Thoracic aorta (tissue), 2 donors: ENCODE measurements at regions not wholly inside any gene's neighbourhood (a gene's known extent, or its start where the extent isn't known, plus 50 kb on each side); places are given as distances from the start of the nearest gene placed in this dataset.
"Not testable (repeated sequence)": the region's sequence is repeated elsewhere in the genome, so short reads cannot be mapped to it uniquely, and the experiment has no call there.

ENCODE experiments used
- ATAC-seq: fragments of 150-250 bp; one replicate; pipeline ENCODE4 v1.8.0; 2017; ENCODE audit warnings: low read depth; ENCODE audit not compliant: insufficient number of reproducible peaks, low FRiP score
- DNase-seq: peaks from one replicate; pipeline ENCODE4 v3.0.0-alpha.2; 2020; ENCODE audit warnings: low spot score
- H3K27ac ChIP-seq, 2 donors: fragments of 200-600 bp; sonication (generic); 1 replicate in 1 of 2; 2 replicates in 1 of 2; pipeline ENCODE4 v1.5.1; 2016; ENCODE audit warnings: mild to moderate bottlenecking in 2 of 2, moderate library complexity in 2 of 2
- H3K27me3 ChIP-seq: fragments of 200-600 bp; sonication (generic); replicated peaks from 2 replicates; pipeline ENCODE4 v1.6.0; 2016; ENCODE audit warnings: mild to moderate bottlenecking; ENCODE audit not compliant: insufficient read depth
- H3K36me3 ChIP-seq: fragments of 200-600 bp; sonication (generic); one replicate; pipeline ENCODE4 v1.5.1; 2016
- H3K4me1 ChIP-seq, 2 donors: fragments of 200-600 bp; sonication (generic); 1 replicate in 1 of 2; 2 replicates in 1 of 2; pipeline versions ENCODE4 v1.5.1 to v1.6.0; 2016; ENCODE audit warnings: low read depth in 2 of 2, mild to moderate bottlenecking in 1 of 2; ENCODE audit not compliant: control insufficient read depth in 1 of 2
- H3K4me3 ChIP-seq: fragments of 200-600 bp; sonication (generic); 2 replicates; pipeline ENCODE4 v1.5.1; 2016; ENCODE audit warnings: mild to moderate bottlenecking
- H3K9me3 ChIP-seq: fragments of 200-600 bp; sonication (generic); 2 replicates; pipeline ENCODE4 v1.5.1; 2016
- TF ChIP-seq, protein P1 (sequence below): fragments of 200-600 bp; sonication (generic); IDR thresholded peaks from one replicate; pipeline ENCODE4 v1.5.1; 2019; ENCODE audit warnings: antibody characterized with exemption

DNA sequence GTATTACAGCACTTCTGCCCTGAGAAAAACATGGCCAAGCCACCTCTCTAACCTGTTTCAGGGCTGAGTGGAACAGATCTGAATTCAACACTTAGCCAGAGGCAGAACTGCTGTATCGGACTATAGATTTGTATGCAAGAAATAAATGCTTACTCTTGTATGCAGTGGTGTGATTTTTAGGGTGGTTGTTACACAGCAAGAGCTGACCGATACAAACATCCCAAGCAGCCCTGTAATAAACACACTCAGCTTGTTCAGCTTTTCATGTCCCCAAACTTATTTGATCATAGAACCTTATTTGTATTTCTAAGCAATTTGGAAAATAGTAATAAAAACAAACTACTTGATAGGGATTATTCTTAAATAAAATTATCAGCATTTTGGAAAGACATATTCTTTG lies 84.9 kb upstream of the RPH3AL start:
- H3K9me3 ChIP-seq = peaks cover 6% of the 10 kb centered on the region
- H3K4me1 ChIP-seq = no peaks in the 10 kb centered on the region
- DNase-seq (no peak), ATAC-seq (no peak)
- TF ChIP-seq, protein P1, sequence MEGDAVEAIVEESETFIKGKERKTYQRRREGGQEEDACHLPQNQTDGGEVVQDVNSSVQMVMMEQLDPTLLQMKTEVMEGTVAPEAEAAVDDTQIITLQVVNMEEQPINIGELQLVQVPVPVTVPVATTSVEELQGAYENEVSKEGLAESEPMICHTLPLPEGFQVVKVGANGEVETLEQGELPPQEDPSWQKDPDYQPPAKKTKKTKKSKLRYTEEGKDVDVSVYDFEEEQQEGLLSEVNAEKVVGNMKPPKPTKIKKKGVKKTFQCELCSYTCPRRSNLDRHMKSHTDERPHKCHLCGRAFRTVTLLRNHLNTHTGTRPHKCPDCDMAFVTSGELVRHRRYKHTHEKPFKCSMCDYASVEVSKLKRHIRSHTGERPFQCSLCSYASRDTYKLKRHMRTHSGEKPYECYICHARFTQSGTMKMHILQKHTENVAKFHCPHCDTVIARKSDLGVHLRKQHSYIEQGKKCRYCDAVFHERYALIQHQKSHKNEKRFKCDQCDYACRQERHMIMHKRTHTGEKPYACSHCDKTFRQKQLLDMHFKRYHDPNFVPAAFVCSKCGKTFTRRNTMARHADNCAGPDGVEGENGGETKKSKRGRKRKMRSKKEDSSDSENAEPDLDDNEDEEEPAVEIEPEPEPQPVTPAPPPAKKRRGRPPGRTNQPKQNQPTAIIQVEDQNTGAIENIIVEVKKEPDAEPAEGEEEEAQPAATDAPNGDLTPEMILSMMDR = no peak
- no peaks in the 10 kb centered on the region for H3K36me3 ChIP-seq
- H3K27ac ChIP-seq = no peak overlapping the region
- no peaks in the 10 kb centered on the region for H3K27me3 ChIP-seq
- no peak overlapping the region for H3K4me3 ChIP-seq

DNA sequence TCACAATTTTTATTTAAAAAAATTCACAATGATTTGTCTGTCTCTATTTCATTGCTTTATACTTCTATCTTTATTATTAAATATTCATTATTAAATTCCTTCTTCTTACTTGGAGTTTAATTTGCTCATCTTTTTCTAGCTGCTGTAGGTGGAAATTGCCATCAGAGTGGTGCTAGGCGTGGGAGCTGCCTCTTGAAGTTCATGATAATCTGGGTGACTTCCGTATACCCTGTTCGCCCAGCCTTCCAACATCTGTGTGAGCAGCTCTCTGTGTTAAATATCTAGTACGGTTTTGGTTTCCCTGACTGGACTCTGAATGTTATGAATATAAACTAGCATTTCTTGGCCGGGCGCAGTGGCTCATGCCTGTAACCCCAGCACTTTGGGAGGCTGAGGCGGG lies 84.0 kb upstream of the RPH3AL start:
- H3K4me1 ChIP-seq = no peaks in the 10 kb centered on the region
- H3K27me3 ChIP-seq = no peaks in the 10 kb centered on the region
- ATAC-seq (no peak), DNase-seq (no peak)
- H3K4me3 ChIP-seq = no peak overlapping the region
- TF ChIP-seq, protein P1 = no peak
- no peak overlapping the region for H3K27ac ChIP-seq
- H3K9me3 ChIP-seq = peaks cover 6% of the 10 kb centered on the region
- no peaks in the 10 kb centered on the region for H3K36me3 ChIP-seq

DNA sequence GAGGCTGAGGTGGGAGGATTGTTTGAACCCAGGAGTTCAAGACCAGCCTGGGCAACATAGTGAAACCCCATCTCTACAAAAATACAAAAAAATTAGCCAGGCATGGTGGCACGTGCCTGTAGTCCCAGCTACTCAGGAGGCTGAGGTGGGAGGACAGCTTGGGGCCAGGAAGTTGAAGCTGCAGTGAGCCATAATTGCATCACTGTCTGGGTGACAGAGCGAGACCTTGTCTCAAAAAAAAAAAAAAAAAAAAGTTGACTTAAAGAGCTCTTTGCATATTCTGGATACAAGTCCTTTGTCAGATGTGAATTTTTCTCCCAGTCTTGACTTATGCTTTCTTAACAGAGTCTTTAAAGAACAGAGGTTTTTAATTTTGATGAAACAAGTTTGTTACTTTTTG lies 79.9 kb upstream of the RPH3AL start:
- not testable (repeated sequence) for H3K27ac ChIP-seq, ATAC-seq, H3K36me3 ChIP-seq, H3K4me1 ChIP-seq, DNase-seq, H3K4me3 ChIP-seq, H3K27me3 ChIP-seq, H3K9me3 ChIP-seq

DNA sequence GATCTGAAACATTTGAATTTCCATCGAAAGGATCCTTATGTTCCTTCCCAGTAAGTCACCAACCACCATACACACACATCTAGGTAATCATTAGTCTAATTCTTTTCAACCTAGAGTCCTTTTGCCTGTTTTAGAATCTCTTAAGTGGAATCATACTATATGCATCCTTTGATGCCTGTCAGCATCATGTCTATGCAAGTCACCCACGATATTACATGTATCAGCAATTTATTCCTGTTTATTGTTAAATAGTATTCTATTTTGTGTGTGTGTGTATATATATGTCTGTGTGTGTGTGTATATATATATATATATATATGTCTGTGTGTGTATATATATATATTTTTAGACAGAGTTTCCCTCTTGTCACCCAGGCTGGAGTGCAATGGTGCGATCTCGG lies 78.9 kb upstream of the RPH3AL start:
- Histone ChIP-seq H3K27ac (no peak overlapping the region), H3K9me3 (peaks cover 6% of the 10 kb centered on the region), H3K4me3 (no peak overlapping the region), H3K36me3 (no peaks in the 10 kb centered on the region), H3K27me3 (no peaks in the 10 kb centered on the region), H3K4me1 (no peaks in the 10 kb centered on the region)
- TF ChIP-seq, protein P1 = no peak
- DNase-seq = no peak
- no peak for ATAC-seq

DNA sequence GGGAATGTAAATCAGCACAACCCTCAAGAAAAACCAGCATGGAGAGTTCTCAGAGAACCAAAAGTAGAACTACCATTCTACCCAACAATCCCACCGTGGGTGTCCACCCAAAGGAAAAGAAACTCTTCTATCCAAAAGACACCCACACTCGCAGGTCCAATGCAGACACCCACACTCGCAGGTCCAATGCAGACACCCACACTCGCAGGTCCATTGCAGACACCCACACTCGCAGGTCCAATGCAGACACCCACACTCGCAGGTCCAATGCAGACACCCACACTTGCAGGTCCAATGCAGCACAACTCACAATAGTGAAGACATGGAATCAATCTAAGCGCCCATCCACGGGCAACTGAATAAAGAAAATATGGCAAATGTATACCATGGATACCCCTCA lies 77.0 kb upstream of the RPH3AL start:
- no peaks in the 10 kb centered on the region for H3K9me3 ChIP-seq
- DNase-seq (no peak), ATAC-seq (no peak)
- no peaks in the 10 kb centered on the region for H3K36me3 ChIP-seq
- no peak overlapping the region for H3K4me3 ChIP-seq
- TF ChIP-seq, protein P1 = no peak
- no peaks in the 10 kb centered on the region for H3K4me1 ChIP-seq
- H3K27ac ChIP-seq = no peak overlapping the region
- no peaks in the 10 kb centered on the region for H3K27me3 ChIP-seq

DNA sequence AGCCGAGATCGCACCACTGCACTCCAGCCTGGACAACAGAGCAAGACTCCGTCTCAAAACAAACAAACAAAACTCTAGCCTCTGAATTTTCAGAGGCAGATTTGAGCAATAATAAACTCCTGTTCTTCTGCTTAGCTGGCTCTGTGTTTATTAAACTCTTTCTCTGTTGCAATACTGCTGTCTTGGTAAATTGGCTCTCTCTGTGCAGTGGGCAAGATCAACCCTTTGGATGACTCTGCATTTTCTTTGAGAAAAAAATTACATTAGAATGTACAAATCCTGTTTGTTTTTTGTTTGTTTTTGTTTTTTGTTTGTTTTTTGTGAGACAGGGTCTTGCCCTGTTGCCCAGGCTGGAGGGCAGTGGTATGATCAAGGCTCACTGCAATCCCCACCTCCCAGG lies 75.8 kb upstream of the RPH3AL start:
- Histone ChIP-seq H3K9me3 (no peaks in the 10 kb centered on the region), H3K4me3 (no peak overlapping the region), H3K27me3 (no peaks in the 10 kb centered on the region), H3K27ac (no peak overlapping the region), H3K4me1 (no peaks in the 10 kb centered on the region), H3K36me3 (no peaks in the 10 kb centered on the region)
- no peak for ATAC-seq
- DNase-seq = no peak
- TF ChIP-seq, protein P1 = no peak
